K562 (cell line): ENCODE measurements at regions not wholly inside any gene's neighbourhood (a gene's known extent, or its start where the extent isn't known, plus 50 kb on each side); places are given as distances from the start of the nearest gene placed in this dataset.

Experiments
- ATAC-seq: fragments of 200-7000 bp; cut with Tn5 transposase; 3 replicates; pipeline ENCODE4 v1.9.1; 2020; ENCODE audit warnings: moderate library complexity
- BruUV-seq: library from RNA; stranded (reverse); fragments of 400-500 nt; replicated peaks from 2 replicates; lab custom pipeline; 2021; lab: Mats Ljungman, UMichigan
- CTCF ChIA-PET: fragments of 300-600 bp; formaldehyde crosslinking; extraction: SDS; loops from one replicate; lab custom pipeline; 2021; ENCODE audit warnings: low intra/inter-chr PET ratio; lab: Yijun Ruan, JAX
- POLR2A ChIA-PET: fragments of 300-600, 350-650 bp; sonication (Branson Sonifier 250); formaldehyde crosslinking; extraction: SDS; loops from one replicate; lab custom pipeline; 2021; ENCODE audit warnings: antibody characterized with exemption, inconsistent platforms; lab: Yijun Ruan, JAX
- DNase-seq, 4 experiments: peaks; one replicate each; pipeline versions ENCODE4 v3.0.0 to v3.0.0-alpha.2; 2011 to 2018; ENCODE audit warnings: low spot score in 3 of 4, mixed read lengths in 3 of 4; ENCODE audit errors: extremely low read depth in 1 of 4
- FAIRE-seq: peaks from 2 replicates; lab custom pipeline; 2011; peaks lifted over from hg19 to GRCh38; lab: Jason Lieb, UNC
- H2AFZ ChIP-seq: 2 replicates; pipeline ENCODE4 v1.6.0; 2011; ENCODE audit warnings: low read depth, low read length, control low read depth, inconsistent platforms
- H3K27ac ChIP-seq: fragments of 200-600 bp; 3 replicates; pipeline ENCODE4 v1.8.0; 2011; ENCODE audit warnings: low read depth, mild to moderate bottlenecking, control low read depth, inconsistent platforms, low read length, moderate library complexity, mixed read lengths; ENCODE audit errors: extremely low read depth
- H3K27me3 ChIP-seq, 2 experiments: fragments of 300-600 bp in 1 of 2; 2 replicates in 1 of 2; 3 replicates in 1 of 2; pipeline versions ENCODE4 v1.6.0 to v1.8.0; 2011; ENCODE audit warnings: inconsistent platforms in 2 of 2, low read length in 2 of 2, mild to moderate bottlenecking in 1 of 2, mixed read lengths in 1 of 2, moderate library complexity in 1 of 2; ENCODE audit not compliant: control insufficient read depth in 2 of 2, insufficient read depth in 2 of 2
- H3K36me3 ChIP-seq: fragments of 300-600 bp; 3 replicates; pipeline ENCODE4 v1.8.0; 2011; ENCODE audit warnings: mild to moderate bottlenecking, low read length, inconsistent platforms; ENCODE audit not compliant: control insufficient read depth, insufficient read depth
- H3K4me1 ChIP-seq, 2 experiments: fragments of 200-600 bp in 1 of 2; replicated peaks in 1 of 2; 2 replicates in 1 of 2; 3 replicates in 1 of 2; pipeline versions ENCODE4 v1.5.1 to v1.8.0; 2011; ENCODE audit warnings: inconsistent platforms in 2 of 2, low read length in 2 of 2, mild to moderate bottlenecking in 1 of 2, mixed read lengths in 1 of 2, moderate library complexity in 1 of 2; ENCODE audit not compliant: control insufficient read depth in 2 of 2, insufficient read depth in 2 of 2
- H3K4me2 ChIP-seq: 2 replicates; pipeline ENCODE4 v1.6.1; 2011; ENCODE audit warnings: low read length, control low read depth, inconsistent platforms, mixed read lengths; ENCODE audit not compliant: insufficient read depth
- H3K4me3 ChIP-seq: fragments of 200-600 bp; sonication (generic), shearing (Covaris generic); 2 replicates; pipeline ENCODE4 v1.5.1; 2016; ENCODE audit warnings: control low read depth, inconsistent platforms
- H3K79me2 ChIP-seq: fragments of 200-600 bp; 3 replicates; pipeline ENCODE4 v1.8.0; 2011; ENCODE audit warnings: low read length, inconsistent platforms; ENCODE audit not compliant: control insufficient read depth, insufficient read depth
- H3K9ac ChIP-seq, 2 experiments: 2 replicates each; pipeline versions ENCODE4 v1.6.0 to v1.6.1; 2011; ENCODE audit warnings: low read depth in 2 of 2, low read length in 2 of 2, control low read depth in 1 of 2, inconsistent platforms in 1 of 2, mild to moderate bottlenecking in 1 of 2, mixed read lengths in 1 of 2; ENCODE audit not compliant: insufficient read depth in 1 of 2
- H3K9me1 ChIP-seq: one replicate; pipeline ENCODE4 v1.6.0; 2011; ENCODE audit warnings: inconsistent platforms, mild to moderate bottlenecking, low read length, moderate library complexity; ENCODE audit not compliant: control insufficient read depth, insufficient read depth
- H3K9me3 ChIP-seq: replicated peaks from 2 replicates; pipeline ENCODE4 v1.5.1; 2011; ENCODE audit warnings: low read depth, low read length, inconsistent platforms; ENCODE audit not compliant: control insufficient read depth, insufficient read depth
- H4K20me1 ChIP-seq: replicated peaks from 2 replicates; pipeline ENCODE4 v1.6.1; 2011; ENCODE audit warnings: low read length, inconsistent platforms, mixed read lengths; ENCODE audit not compliant: control insufficient read depth, insufficient read depth
- RAD21 ChIP-seq, 2 experiments: fragments of 250-450 bp in 1 of 2; fragments of 450-650 bp in 1 of 2; sonication (Bioruptor Pico) in 1 of 2; formaldehyde crosslinking in 1 of 2; IDR thresholded peaks in 1 of 2; conservative IDR thresholded peaks in 1 of 2; 2 replicates each; pipeline versions ENCODE4 v1.4.0 to v1.8.0; 2020 to 2022; ENCODE audit warnings: mild to moderate bottlenecking in 2 of 2, moderate library complexity in 1 of 2
- RCOR1 ChIP-seq, 2 experiments: IDR thresholded peaks; 2 replicates each; pipeline ENCODE4 v1.6.1; 2012; ENCODE audit warnings: low read depth in 2 of 2, low read length in 2 of 2, borderline replicate concordance in 1 of 2, improper control_type of control experiment in 1 of 2
- SMAD3 ChIP-seq: fragments of 450-650 bp; formaldehyde crosslinking; conservative IDR thresholded peaks from 2 replicates; pipeline ENCODE4 v1.4.0; 2020; ENCODE audit warnings: mild to moderate bottlenecking
- TAL1 ChIP-seq: fragments of 450-650 bp; IDR thresholded peaks from 2 replicates; pipeline ENCODE4 v1.6.1; 2016; ENCODE audit warnings: mild to moderate bottlenecking
- WGBS: fragments of 100-300 bp; shearing (Covaris generic); methylation state at CpG from one replicate; pipeline ENCODE4 v1.1.6; 2016; ENCODE audit warnings: low coverage, mixed read lengths; ENCODE audit not compliant: insufficient coverage; ENCODE audit errors: missing lambda C conversion rate; 5-methylcytosine and 5-hydroxymethylcytosine counted together
- in situ Hi-C: fragments of 300-500 bp; cut with MboI; formaldehyde crosslinking; loops from 4 replicates; pipeline ENCODE4 v1.15.0; 2018; ENCODE audit warnings: inconsistent platforms, mixed read lengths
- intact Hi-C: fragments of 100-400 bp; cut with micrococcal nuclease; formaldehyde crosslinking; loops from 2 replicates; pipeline ENCODE4 v1.14.2; 2022
- TF ChIP-seq, protein P1 (sequence below), 2 experiments: fragments of 450-650 bp; formaldehyde crosslinking in 1 of 2; IDR thresholded peaks; 2 replicates each; pipeline versions ENCODE4 v1.4.0 to v1.6.1; 2014 to 2020; ENCODE audit warnings: mild to moderate bottlenecking in 2 of 2, borderline replicate concordance in 1 of 2, low read depth in 1 of 2
- TF ChIP-seq, protein P2 (sequence below): fragments of 250-450 bp; sonication (Bioruptor Pico); IDR thresholded peaks from 2 replicates; pipeline ENCODE4 v1.5.0; 2021; ENCODE audit warnings: mild to moderate bottlenecking, moderate library complexity
- TF ChIP-seq, protein P3 (sequence below), 3 experiments: IDR thresholded peaks in 2 of 3; conservative IDR thresholded peaks in 1 of 3; 2 replicates each; pipeline ENCODE4 v1.5.1; 2011 to 2012; ENCODE audit warnings: low read length in 3 of 3, mild to moderate bottlenecking in 3 of 3, control low read depth in 2 of 3, improper control_type of control experiment in 1 of 3, inconsistent platforms in 1 of 3, low read depth in 1 of 3, mixed read lengths in 1 of 3, moderate library complexity in 1 of 3; ENCODE audit not compliant: insufficient read depth in 2 of 3

DNA sequence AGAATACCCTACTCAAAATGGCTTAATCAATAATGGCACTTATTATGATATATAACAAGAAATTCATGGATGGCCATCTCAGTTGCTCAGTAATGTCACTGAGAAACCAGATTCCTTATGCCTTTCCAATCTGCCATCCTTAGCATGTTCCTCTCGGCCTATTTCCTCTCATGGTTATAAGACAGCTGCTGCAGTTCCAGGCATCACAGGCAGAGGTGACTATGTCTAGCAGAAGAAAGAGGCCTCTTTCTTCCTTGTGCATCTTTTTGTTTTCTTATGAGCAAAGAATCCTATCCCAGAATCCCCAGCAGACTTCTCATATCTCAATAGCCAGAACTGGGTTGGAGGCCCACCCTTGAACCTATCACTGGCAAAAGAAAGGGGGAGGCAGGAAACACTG is 310.6 kb upstream of the SPRED2 start:
- POLR2A ChIA-PET: interaction anchor here (0.6 kb wide), 1 partner anchor 63 kb away, joined by 3 read pairs; no protein-coding TSS in a partner anchor
- H3K27me3 ChIP-seq: no peaks in the 10 kb centered on the region

More for the DNA sequence above, 310.6 kb upstream of the SPRED2 start:
- intact Hi-C loops: no loop called here
- no peak overlapping the region for H3K27ac ChIP-seq
- H3K79me2 ChIP-seq: no peaks in the 10 kb centered on the region
- H3K4me1 ChIP-seq: no peaks in the 10 kb centered on the region; a peak in 2 of 5 replicates
- TF ChIP-seq, protein P1, sequence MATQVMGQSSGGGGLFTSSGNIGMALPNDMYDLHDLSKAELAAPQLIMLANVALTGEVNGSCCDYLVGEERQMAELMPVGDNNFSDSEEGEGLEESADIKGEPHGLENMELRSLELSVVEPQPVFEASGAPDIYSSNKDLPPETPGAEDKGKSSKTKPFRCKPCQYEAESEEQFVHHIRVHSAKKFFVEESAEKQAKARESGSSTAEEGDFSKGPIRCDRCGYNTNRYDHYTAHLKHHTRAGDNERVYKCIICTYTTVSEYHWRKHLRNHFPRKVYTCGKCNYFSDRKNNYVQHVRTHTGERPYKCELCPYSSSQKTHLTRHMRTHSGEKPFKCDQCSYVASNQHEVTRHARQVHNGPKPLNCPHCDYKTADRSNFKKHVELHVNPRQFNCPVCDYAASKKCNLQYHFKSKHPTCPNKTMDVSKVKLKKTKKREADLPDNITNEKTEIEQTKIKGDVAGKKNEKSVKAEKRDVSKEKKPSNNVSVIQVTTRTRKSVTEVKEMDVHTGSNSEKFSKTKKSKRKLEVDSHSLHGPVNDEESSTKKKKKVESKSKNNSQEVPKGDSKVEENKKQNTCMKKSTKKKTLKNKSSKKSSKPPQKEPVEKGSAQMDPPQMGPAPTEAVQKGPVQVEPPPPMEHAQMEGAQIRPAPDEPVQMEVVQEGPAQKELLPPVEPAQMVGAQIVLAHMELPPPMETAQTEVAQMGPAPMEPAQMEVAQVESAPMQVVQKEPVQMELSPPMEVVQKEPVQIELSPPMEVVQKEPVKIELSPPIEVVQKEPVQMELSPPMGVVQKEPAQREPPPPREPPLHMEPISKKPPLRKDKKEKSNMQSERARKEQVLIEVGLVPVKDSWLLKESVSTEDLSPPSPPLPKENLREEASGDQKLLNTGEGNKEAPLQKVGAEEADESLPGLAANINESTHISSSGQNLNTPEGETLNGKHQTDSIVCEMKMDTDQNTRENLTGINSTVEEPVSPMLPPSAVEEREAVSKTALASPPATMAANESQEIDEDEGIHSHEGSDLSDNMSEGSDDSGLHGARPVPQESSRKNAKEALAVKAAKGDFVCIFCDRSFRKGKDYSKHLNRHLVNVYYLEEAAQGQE (IDR thresholded peaks at IDR 0.05; ENCODE audit: borderline replicate concordance): 0 out of 2 replicates have a peak, but pooled peaks have one; percentile 4
- TF ChIP-seq, protein P1 (CRISPR knock-in tag; IDR thresholded peaks at IDR 0.05; ENCODE audit: low read depth): no peak
- TF ChIP-seq, protein P2, sequence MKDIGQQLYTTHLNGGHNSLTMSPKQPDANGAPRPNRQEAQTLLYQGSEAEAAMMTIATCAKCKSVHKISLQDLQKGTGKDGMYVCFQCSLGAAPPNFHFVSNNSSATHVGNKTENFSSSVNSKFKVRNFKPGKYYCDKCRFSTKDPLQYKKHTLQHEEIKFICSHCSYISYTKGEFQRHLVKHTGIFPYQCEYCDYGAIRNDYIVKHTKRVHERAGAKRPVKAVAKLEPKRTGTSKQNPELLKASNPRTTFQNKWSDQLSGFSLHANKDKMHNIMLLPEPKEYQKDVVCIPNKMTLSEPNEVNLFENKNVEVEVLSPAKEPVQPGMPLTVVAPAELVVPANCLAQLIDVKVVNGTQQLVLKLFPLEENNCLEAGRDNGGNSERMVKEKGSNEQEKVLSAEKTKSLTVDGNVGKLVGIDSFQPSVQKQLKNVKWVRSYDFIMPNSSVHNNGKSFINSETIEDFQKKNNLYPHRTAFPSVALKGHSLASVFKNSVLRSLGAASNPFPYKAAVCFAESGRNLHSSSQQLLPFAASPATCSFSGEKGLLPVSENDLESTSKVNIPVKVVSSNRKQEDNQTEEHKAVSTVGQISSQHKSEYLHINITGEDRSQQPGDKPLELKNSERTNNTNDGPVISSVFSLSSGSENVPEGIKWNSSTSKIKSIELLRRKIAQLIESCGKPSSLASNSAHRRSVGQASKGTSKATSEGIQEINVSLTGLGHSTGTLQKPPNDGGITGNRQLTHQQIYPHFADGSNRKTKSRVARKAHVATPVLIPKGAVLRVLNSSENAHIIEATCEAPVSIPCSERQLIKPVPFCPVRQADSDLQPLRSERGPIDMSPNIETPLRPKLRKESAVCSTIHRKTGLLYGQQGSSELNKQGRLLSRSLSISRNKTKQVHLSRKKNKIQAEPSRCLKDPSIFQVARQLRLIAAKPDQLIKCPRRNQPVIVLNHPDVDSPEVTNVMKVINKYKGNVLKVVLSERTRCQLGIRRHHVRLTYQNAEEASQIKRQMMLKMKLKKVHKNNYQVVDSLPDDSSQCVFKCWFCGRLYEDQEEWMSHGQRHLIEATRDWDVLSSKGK (CRISPR knock-in tag): no peak
- TF ChIP-seq TAL1: peak; percentile 37; the same call in 1 of the 2 replicates
- TF ChIP-seq RAD21 (CRISPR knock-in tag; conservative IDR thresholded peaks at IDR 0.05 in 1 of 2, IDR thresholded peaks at IDR 0.05 in 1 of 2): peak; percentile 8 to 46; a peak in 2 of 4 replicates
- TF ChIP-seq, protein P3, sequence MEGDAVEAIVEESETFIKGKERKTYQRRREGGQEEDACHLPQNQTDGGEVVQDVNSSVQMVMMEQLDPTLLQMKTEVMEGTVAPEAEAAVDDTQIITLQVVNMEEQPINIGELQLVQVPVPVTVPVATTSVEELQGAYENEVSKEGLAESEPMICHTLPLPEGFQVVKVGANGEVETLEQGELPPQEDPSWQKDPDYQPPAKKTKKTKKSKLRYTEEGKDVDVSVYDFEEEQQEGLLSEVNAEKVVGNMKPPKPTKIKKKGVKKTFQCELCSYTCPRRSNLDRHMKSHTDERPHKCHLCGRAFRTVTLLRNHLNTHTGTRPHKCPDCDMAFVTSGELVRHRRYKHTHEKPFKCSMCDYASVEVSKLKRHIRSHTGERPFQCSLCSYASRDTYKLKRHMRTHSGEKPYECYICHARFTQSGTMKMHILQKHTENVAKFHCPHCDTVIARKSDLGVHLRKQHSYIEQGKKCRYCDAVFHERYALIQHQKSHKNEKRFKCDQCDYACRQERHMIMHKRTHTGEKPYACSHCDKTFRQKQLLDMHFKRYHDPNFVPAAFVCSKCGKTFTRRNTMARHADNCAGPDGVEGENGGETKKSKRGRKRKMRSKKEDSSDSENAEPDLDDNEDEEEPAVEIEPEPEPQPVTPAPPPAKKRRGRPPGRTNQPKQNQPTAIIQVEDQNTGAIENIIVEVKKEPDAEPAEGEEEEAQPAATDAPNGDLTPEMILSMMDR (IDR thresholded peaks at IDR 0.05 in 2 of 3, conservative IDR thresholded peaks at IDR 0.05 in 1 of 3; ENCODE audit: insufficient read depth in 2 of 3, low read depth in 1 of 3, low read length in 3 of 3): peak; percentile 22 to 52 (median 37); a peak in 4 of 6 replicates
- TF ChIP-seq SMAD3: no peak
- 0 out of 4 replicates have a peak, but pooled peaks of 1 of the 2 experiments have one; percentile 33 for TF ChIP-seq RCOR1 (IDR thresholded peaks at IDR 0.05; ENCODE audit: borderline replicate concordance in 1 of 2, low read depth in 2 of 2, low read length in 2 of 2)
- H3K9me3 ChIP-seq: no peaks in the 10 kb centered on the region
- ATAC-seq: peak; percentile 82
- DNase-seq: peak in 2 of 4 experiments; percentile 11 to 31
- peak; percentile 65 for FAIRE-seq
- no peak overlapping the region for H3K9ac ChIP-seq
- no peaks in the 10 kb centered on the region for H3K36me3 ChIP-seq
- no peak overlapping the region for H3K4me3 ChIP-seq
- no peak overlapping the region for H2AFZ ChIP-seq
- no peak overlapping the region for H3K4me2 ChIP-seq
- in situ Hi-C loops: no loop called here
- H3K9me1 ChIP-seq: no peaks in the 10 kb centered on the region
- BruUV-seq: no TSS peak
- CTCF ChIA-PET: no interaction called here
- WGBS: 33% methylated on average over 1 of the region's 1 CpG
- H4K20me1 ChIP-seq: no peaks in the 10 kb centered on the region
